SU-DHL-6 (cell line): ENCODE measurements at regions not wholly inside any gene's neighbourhood (a gene's known extent, or its start where the extent isn't known, plus 50 kb on each side); places are given as distances from the start of the nearest gene placed in this dataset.

Experiments used
- H2AFZ ChIP-seq: fragments of 200-600 bp; sonication (generic); 2 replicates; pipeline ENCODE4 v1.6.1; 2014; ENCODE audit warnings: low read depth, mild to moderate bottlenecking, moderate library complexity, mixed read lengths, antibody characterized with exemption, low read length; ENCODE audit not compliant: severe bottlenecking
- H3F3A ChIP-seq: fragments of 200-600 bp; shearing (Covaris generic); 2 replicates; pipeline ENCODE4 v1.6.0; 2016; ENCODE audit warnings: antibody characterized with exemption, mild to moderate bottlenecking; ENCODE audit not compliant: insufficient read depth
- H3K27ac ChIP-seq: fragments of 200-600 bp; sonication (generic); 2 replicates; pipeline ENCODE4 v1.5.1; 2016; ENCODE audit warnings: low read depth, mild to moderate bottlenecking, low read length, moderate library complexity, mixed read lengths
- H3K27me3 ChIP-seq: fragments of 200-600 bp; sonication (generic), shearing (Covaris generic); 2 replicates; pipeline ENCODE4 v1.6.0; 2014; ENCODE audit warnings: mild to moderate bottlenecking, low read length
- H3K36me3 ChIP-seq: fragments of 200-600 bp; sonication (generic); 2 replicates; pipeline ENCODE4 v1.6.1; 2014; ENCODE audit warnings: mild to moderate bottlenecking, low read length, mixed read lengths
- H3K4me2 ChIP-seq: fragments of 300-600, 200-600 bp; shearing (Covaris generic), sonication (generic); 2 replicates; pipeline ENCODE4 v1.6.0; 2014; ENCODE audit warnings: low read length, low read depth, mild to moderate bottlenecking; ENCODE audit not compliant: poor library complexity, severe bottlenecking
- H3K4me3 ChIP-seq: fragments of 200-600 bp; sonication (generic); 2 replicates; pipeline ENCODE4 v1.5.1; 2014; ENCODE audit warnings: antibody characterized with exemption, low read length, mild to moderate bottlenecking, mixed read lengths; ENCODE audit not compliant: insufficient read depth, poor library complexity, severe bottlenecking
- H3K79me2 ChIP-seq: fragments of 200-600 bp; sonication (generic); 2 replicates; pipeline ENCODE4 v1.6.1; 2014; ENCODE audit warnings: mild to moderate bottlenecking, low read length, moderate library complexity; ENCODE audit not compliant: insufficient read depth
- H3K9ac ChIP-seq: fragments of 200-600 bp; sonication (generic); 2 replicates; pipeline ENCODE4 v1.7.0; 2014; ENCODE audit warnings: mild to moderate bottlenecking, low read length
- H3K9me2 ChIP-seq: fragments of 200-600 bp; sonication (generic); replicated peaks from 2 replicates; pipeline ENCODE4 v1.6.1; 2014; ENCODE audit warnings: low read length; ENCODE audit not compliant: insufficient read depth
- H3K9me3 ChIP-seq: fragments of 200-600 bp; sonication (generic); 2 replicates; pipeline ENCODE4 v1.6.1; 2014; ENCODE audit warnings: low read length, mixed read lengths; ENCODE audit not compliant: insufficient read depth
- H4K20me1 ChIP-seq: fragments of 200-600 bp; sonication (generic); 2 replicates; pipeline ENCODE4 v1.6.1; 2014; ENCODE audit warnings: low read depth, mild to moderate bottlenecking, antibody characterized with exemption, low read length, moderate library complexity, mixed read lengths
- EZH2phosphoT487 ChIP-seq: fragments of 200-600 bp; sonication (generic), shearing (Covaris generic); conservative IDR thresholded peaks from 2 replicates; pipeline ENCODE4 v1.6.1; 2018; ENCODE audit warnings: mild to moderate bottlenecking, antibody characterized with exemption, low read length, moderate library complexity, mixed read lengths
- TF ChIP-seq, protein P1 (sequence below): fragments of 200-600 bp; sonication (generic); IDR thresholded peaks from one replicate; pipeline ENCODE4 v1.5.1; 2017; ENCODE audit warnings: antibody characterized with exemption, mild to moderate bottlenecking, low read length, moderate library complexity; ENCODE audit not compliant: insufficient read depth, poor library complexity, severe bottlenecking

DNA sequence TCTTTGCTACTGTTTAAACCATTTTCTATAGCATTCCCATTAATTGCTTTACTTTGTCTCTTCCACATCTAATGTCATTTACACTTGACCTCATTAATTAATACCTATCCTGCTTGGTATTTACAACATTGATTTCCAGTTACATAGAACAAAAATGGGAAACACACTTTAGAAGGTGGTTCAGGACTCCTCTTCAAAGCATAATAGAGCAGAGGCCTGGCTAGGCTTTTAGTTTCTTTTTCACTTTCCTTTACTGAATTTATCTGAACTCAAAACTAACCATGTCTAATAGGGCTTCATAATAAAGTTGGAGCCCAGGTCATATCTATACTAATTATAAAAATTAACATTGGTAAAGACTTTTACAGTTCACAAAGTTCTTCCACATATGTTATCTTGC is 648.0 kb upstream of the KIRREL3 start:
- no peaks in the 10 kb centered on the region for H3K9me2 ChIP-seq
- H2AFZ ChIP-seq, result no peak overlapping the region
- no peak for TF ChIP-seq EZH2phosphoT487
- no peak overlapping the region for H3K4me2 ChIP-seq
- no peaks in the 10 kb centered on the region for H3K79me2 ChIP-seq
- H3F3A ChIP-seq, result no peaks in the 10 kb centered on the region
- no peak overlapping the region for H3K9ac ChIP-seq
- H3K27me3 ChIP-seq, result no peaks in the 10 kb centered on the region
- H4K20me1 ChIP-seq, result no peaks in the 10 kb centered on the region
- H3K27ac ChIP-seq, result no peak overlapping the region
- no peaks in the 10 kb centered on the region for H3K9me3 ChIP-seq
- no peaks in the 10 kb centered on the region for H3K36me3 ChIP-seq
- no peak overlapping the region for H3K4me3 ChIP-seq

DNA sequence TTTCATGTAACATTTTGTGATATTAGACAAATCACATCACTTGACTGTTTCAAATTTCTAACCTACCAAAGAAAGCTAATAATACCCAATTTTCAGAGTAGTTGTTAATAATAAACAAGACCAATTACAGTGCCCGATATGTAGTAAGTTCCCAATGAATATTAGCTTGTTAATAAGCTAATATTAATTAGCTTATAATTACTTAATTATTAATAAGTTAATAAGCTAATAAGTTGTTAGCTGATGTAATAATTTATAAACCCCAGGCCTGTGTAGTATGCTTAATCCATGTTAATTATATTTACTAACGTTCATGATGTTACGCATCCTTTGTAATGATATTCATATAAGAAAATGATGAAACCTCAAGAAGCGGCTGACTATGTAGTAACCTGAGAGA is 643.8 kb upstream of the KIRREL3 start:
- Histone ChIP-seq H3K9ac (no peak overlapping the region), H3K36me3 (no peaks in the 10 kb centered on the region), H2AFZ (no peak overlapping the region), H3K4me2 (no peak overlapping the region), H3K4me3 (no peak overlapping the region), H3K9me2 (no peaks in the 10 kb centered on the region), H3K27me3 (no peaks in the 10 kb centered on the region), H3K79me2 (no peaks in the 10 kb centered on the region), H4K20me1 (no peaks in the 10 kb centered on the region), H3K9me3 (no peaks in the 10 kb centered on the region), H3K27ac (no peak overlapping the region), H3F3A (no peaks in the 10 kb centered on the region)
- TF ChIP-seq, protein P1, sequence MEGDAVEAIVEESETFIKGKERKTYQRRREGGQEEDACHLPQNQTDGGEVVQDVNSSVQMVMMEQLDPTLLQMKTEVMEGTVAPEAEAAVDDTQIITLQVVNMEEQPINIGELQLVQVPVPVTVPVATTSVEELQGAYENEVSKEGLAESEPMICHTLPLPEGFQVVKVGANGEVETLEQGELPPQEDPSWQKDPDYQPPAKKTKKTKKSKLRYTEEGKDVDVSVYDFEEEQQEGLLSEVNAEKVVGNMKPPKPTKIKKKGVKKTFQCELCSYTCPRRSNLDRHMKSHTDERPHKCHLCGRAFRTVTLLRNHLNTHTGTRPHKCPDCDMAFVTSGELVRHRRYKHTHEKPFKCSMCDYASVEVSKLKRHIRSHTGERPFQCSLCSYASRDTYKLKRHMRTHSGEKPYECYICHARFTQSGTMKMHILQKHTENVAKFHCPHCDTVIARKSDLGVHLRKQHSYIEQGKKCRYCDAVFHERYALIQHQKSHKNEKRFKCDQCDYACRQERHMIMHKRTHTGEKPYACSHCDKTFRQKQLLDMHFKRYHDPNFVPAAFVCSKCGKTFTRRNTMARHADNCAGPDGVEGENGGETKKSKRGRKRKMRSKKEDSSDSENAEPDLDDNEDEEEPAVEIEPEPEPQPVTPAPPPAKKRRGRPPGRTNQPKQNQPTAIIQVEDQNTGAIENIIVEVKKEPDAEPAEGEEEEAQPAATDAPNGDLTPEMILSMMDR, result no peak

DNA sequence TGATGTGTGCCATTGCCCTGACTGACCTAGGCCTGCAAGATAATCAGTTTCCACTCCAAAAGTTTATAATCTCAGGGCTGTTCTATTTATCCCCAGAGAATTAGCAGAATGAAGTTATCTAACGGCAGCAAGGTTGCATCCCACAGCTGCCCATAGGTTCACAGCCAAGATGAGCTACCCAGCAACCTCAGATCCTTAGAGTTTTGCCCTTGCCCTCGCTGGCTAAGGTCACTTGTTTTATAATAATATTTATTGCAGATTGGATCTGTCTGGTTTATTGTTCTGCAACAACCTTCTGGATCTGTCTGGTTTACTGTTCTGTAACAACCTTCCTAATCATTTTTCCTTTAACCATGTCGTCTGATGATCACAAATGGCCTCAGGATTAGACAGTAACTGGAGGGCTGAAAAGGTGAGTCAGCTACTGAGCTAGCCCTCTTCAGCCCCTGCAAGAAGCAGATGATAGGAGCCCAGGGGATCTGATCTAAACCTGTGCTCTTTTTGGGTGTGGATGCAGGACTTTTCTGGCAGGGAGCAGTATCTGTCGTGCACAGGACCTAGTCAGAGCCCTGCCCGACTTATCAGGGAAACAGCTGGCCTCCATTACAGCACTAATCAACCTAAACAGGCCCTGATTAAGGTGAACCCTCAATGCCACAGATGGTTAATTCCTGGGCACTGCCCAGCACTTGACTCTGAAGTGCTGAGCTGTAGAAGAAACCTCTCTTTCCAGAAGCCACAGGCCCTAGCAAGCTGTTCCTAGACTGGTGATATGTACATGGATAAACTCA is 642.9 kb upstream of the KIRREL3 start:
- H3K4me2 ChIP-seq, result no peak overlapping the region
- H2AFZ ChIP-seq, result no peak overlapping the region
- H3K36me3 ChIP-seq, result no peaks in the 10 kb centered on the region
- no peaks in the 10 kb centered on the region for H3K27me3 ChIP-seq
- H3K9ac ChIP-seq, result no peak overlapping the region
- H3K4me3 ChIP-seq, result no peak overlapping the region
- no peak overlapping the region for H3K27ac ChIP-seq
- H3K9me3 ChIP-seq, result no peaks in the 10 kb centered on the region
- no peaks in the 10 kb centered on the region for H4K20me1 ChIP-seq
- H3K79me2 ChIP-seq, result no peaks in the 10 kb centered on the region
- no peaks in the 10 kb centered on the region for H3F3A ChIP-seq
- H3K9me2 ChIP-seq, result no peaks in the 10 kb centered on the region
- no peak for TF ChIP-seq EZH2phosphoT487
- TF ChIP-seq, protein P1, result no peak

DNA sequence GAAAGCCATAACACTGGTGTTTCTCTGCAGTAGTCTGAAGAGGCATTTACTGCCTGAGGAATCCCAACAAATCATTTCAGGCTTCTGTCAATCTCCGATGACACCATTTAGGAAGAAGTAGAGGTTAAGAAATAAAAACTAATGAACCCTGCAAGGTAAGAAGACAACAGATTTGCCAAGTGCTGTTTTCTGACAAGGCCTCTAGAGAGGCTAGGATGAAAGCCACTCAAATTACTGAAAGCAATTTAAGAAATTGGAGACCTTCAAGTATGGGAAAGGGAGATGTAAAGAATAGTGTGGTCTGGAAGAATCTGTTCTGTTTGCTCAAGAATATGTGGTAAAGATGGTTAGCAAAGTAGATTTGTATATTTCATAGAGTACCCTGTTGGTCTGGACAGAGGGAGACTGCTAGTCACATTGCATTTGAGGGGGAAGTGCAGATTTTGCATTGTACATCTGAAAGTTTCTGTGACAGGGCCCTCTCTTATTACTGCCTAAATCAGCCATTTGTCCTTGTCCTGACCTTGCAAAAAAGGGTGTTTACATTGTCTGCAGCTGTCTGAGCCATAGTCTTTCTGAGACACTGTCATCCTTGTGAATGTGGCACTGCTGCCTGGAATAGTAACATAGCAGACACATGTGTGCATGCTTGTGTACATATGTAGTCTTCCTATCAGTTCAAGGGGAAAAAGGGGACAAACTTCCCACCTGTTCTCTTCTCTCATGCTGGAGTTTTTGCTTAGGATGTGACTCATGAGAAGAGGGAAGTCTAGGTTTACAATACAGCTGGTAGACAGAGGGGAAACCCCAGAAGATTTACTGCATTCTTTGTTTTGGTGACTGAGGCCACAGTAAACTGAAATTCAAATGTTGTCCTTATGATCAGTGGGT is 640.2 kb upstream of the KIRREL3 start:
- Histone ChIP-seq H2AFZ (no peak overlapping the region), H3F3A (no peaks in the 10 kb centered on the region), H3K27me3 (no peaks in the 10 kb centered on the region), H3K9me2 (no peaks in the 10 kb centered on the region), H3K79me2 (no peaks in the 10 kb centered on the region), H3K4me3 (no peak overlapping the region), H3K9me3 (no peaks in the 10 kb centered on the region), H3K4me2 (no peak overlapping the region), H4K20me1 (no peaks in the 10 kb centered on the region), H3K9ac (no peak overlapping the region), H3K27ac (no peak overlapping the region), H3K36me3 (no peaks in the 10 kb centered on the region)
- no peak for TF ChIP-seq EZH2phosphoT487
- TF ChIP-seq, protein P1, result no peak
